ENCODE measurements at regions not wholly inside any gene's neighbourhood (a gene's known extent, or its start where the extent isn't known, plus 50 kb on each side); places are given as distances from the start of the nearest gene placed in this dataset.

DNA sequence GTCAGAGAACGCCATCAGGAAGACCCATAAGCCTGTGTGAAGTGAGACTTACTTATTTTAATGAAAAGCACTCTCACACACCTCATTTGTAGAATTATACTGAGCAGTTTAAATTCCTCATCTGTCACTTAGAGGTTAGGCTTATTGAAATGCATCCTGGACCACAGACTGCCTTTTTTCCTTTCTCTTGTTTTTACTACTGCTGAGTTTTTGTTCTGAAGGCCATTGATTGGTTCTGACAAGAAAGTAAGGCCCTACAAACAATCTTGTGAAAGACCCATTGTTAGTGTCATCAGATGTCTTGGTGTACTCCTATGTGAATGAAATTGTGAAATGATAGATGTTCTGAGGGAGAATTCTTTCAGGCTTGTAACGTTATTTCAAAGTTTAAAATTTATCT is 1343.3 kb upstream of the ADGRL2 start:
- Histone ChIP-seq H3K27me3 (ENCODE audit: low read depth) (no peaks in the 10 kb centered on the region), H3K4me1 (no peaks in the 10 kb centered on the region), H3K27ac (replicated peaks) (no peak overlapping the region), H3K4me3 (no peak overlapping the region), H3K36me3 (no peaks in the 10 kb centered on the region), H3K9me3 (replicated peaks) (peaks cover 4% of the 10 kb centered on the region)
- DNase-seq, result no peak
- TF ChIP-seq, protein P1, sequence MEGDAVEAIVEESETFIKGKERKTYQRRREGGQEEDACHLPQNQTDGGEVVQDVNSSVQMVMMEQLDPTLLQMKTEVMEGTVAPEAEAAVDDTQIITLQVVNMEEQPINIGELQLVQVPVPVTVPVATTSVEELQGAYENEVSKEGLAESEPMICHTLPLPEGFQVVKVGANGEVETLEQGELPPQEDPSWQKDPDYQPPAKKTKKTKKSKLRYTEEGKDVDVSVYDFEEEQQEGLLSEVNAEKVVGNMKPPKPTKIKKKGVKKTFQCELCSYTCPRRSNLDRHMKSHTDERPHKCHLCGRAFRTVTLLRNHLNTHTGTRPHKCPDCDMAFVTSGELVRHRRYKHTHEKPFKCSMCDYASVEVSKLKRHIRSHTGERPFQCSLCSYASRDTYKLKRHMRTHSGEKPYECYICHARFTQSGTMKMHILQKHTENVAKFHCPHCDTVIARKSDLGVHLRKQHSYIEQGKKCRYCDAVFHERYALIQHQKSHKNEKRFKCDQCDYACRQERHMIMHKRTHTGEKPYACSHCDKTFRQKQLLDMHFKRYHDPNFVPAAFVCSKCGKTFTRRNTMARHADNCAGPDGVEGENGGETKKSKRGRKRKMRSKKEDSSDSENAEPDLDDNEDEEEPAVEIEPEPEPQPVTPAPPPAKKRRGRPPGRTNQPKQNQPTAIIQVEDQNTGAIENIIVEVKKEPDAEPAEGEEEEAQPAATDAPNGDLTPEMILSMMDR (IDR thresholded peaks at IDR 0.05; ENCODE audit: borderline replicate concordance), result no peak
- intact Hi-C loops (cut with micrococcal nuclease), result no loop called here

DNA sequence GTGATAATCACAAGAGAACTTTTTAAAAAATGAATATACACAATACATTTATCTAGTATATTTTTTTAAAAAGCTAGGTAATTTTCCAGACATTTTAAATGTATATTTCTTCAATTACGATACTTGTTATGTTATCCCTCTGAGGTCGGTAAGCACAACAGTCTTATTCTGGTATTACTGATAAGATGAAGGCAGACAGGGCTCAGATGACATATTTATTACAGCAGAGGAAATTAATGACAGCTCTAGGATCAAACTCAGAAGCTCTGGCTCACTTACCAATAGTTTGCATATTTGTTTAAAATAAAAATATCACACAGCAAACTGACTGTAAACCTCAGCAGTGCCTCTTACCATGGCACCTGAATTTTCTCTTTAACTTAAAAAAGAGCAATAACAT is 1347.0 kb upstream of the ADGRL2 start:
- Histone ChIP-seq H3K36me3 (no peaks in the 10 kb centered on the region), H3K27ac (replicated peaks) (no peak overlapping the region), H3K4me1 (no peaks in the 10 kb centered on the region), H3K27me3 (ENCODE audit: low read depth) (no peaks in the 10 kb centered on the region), H3K4me3 (no peak overlapping the region), H3K9me3 (replicated peaks) (peaks cover under 1% of the 10 kb centered on the region)
- intact Hi-C loops (cut with micrococcal nuclease), result no loop called here
- DNase-seq, result no peak
- TF ChIP-seq, protein P1 (IDR thresholded peaks at IDR 0.05; ENCODE audit: borderline replicate concordance), result no peak

DNA sequence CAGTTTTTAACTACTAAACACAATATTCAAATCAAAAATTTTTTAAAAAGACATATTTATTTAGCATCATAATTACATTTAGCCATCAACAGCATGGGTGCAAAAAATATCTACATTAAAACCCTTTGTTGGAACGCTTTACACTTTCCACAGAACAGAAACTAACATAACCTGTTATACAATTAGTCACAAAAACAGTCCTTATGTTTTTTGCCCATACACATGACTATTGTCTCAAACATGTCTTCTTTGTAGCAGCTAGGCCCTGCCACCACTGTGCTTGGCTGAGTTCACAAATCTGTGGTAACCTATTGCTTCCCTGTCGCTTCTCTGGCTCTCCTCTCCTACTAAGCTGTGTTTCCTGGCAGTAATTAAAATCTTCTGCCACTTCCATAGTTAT is 1350.0 kb upstream of the ADGRL2 start:
- Histone ChIP-seq H3K27me3 (ENCODE audit: low read depth) (no peaks in the 10 kb centered on the region), H3K4me1 (no peaks in the 10 kb centered on the region), H3K27ac (replicated peaks) (no peak overlapping the region), H3K36me3 (no peaks in the 10 kb centered on the region), H3K4me3 (no peak overlapping the region), H3K9me3 (replicated peaks) (no peaks in the 10 kb centered on the region)
- intact Hi-C loops (cut with micrococcal nuclease), result no loop called here
- TF ChIP-seq, protein P1 (IDR thresholded peaks at IDR 0.05; ENCODE audit: borderline replicate concordance), result no peak
- no peak for DNase-seq

DNA sequence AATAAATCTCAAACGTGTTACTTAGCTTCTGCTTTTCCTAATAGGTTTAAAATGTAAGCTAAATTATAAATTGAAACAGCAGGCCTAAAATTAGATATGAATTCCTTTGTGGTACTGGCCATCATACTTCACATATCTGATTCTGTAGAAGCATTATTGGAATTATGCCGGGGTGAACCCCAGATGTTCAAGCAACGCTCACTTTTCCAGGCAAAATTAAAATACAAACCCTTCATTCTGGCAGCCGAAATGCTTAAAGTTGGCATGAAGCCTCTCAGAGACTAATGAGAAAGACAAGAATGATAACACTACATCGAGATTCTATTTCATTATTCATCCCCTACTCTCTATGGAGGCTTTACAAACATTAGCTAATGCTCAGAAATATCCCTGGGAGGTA is 1352.7 kb upstream of the ADGRL2 start:
- Histone ChIP-seq H3K27me3 (ENCODE audit: low read depth) (no peaks in the 10 kb centered on the region), H3K27ac (replicated peaks) (no peak overlapping the region), H3K4me3 (no peak overlapping the region), H3K9me3 (replicated peaks) (no peaks in the 10 kb centered on the region), H3K4me1 (no peaks in the 10 kb centered on the region), H3K36me3 (no peaks in the 10 kb centered on the region)
- intact Hi-C loops (cut with micrococcal nuclease), result no loop called here
- DNase-seq, result no peak
- TF ChIP-seq, protein P1 (IDR thresholded peaks at IDR 0.05; ENCODE audit: borderline replicate concordance), result no peak

DNA sequence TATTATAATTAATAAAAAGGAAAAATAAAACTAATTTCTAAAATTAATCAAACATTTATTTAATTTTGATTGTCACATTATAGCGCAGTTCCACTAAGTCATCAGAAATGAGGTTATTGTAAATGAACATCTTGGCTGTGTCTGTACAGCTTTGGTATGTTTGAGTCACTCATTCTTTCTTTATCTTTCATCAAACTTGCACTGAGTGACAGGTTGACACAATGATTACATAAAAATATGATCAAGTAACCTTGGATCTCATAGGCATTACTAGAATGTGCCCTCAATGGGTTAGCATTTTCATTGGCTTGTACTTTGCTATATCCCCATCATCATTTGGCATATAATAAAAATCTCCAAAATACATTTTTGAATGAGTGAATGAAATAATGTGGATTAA is 1353.2 kb upstream of the ADGRL2 start:
- DNase-seq, result no peak
- H3K27ac ChIP-seq (replicated peaks), result no peak overlapping the region
- H3K27me3 ChIP-seq (ENCODE audit: low read depth), result no peaks in the 10 kb centered on the region
- H3K4me1 ChIP-seq, result no peaks in the 10 kb centered on the region
- intact Hi-C loops (cut with micrococcal nuclease), result no loop called here
- no peaks in the 10 kb centered on the region for H3K9me3 ChIP-seq (replicated peaks)
- H3K36me3 ChIP-seq, result no peaks in the 10 kb centered on the region
- no peak overlapping the region for H3K4me3 ChIP-seq
- TF ChIP-seq, protein P1 (IDR thresholded peaks at IDR 0.05; ENCODE audit: borderline replicate concordance), result no peak

DNA sequence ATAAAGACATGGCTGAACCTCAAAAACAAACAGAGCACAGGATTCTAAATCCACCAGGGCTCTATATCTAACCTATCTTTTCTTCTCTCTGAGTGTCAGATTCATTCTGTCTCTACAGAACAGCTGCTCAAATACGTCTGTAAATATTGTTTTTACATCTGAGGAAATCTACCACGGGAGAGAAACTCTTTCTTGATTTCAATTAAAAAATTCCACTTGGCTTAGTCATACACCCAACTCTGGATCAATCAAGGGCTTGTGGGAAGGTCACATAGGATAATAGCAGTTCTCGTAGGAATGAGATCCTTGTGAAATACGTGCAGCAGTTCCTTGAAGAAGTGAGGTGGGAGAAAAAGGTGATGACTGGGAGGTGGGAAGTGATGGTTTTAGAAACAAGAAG is 1355.7 kb upstream of the ADGRL2 start:
- Histone ChIP-seq H3K36me3 (no peaks in the 10 kb centered on the region), H3K4me1 (no peaks in the 10 kb centered on the region), H3K4me3 (no peak overlapping the region), H3K27ac (replicated peaks) (no peak overlapping the region), H3K27me3 (ENCODE audit: low read depth) (no peaks in the 10 kb centered on the region), H3K9me3 (replicated peaks) (no peaks in the 10 kb centered on the region)
- TF ChIP-seq, protein P1 (IDR thresholded peaks at IDR 0.05; ENCODE audit: borderline replicate concordance), result no peak
- intact Hi-C loops (cut with micrococcal nuclease), result no loop called here
- DNase-seq, result no peak
